ENCODE measurements at regions not wholly inside any gene's neighbourhood (a gene's known extent, or its start where the extent isn't known, plus 50 kb on each side); places are given as distances from the start of the nearest gene placed in this dataset.
"Not testable (repeated sequence)": the region's sequence is repeated elsewhere in the genome, so short reads cannot be mapped to it uniquely, and the experiment has no call there.

- CTCF ChIA-PET (ENCODE audit: low intra/inter-chr PET ratio, low total read pairs); H2AFZ ChIP-seq (ENCODE audit: low read length); ATAC-seq; H3K79me2 ChIP-seq (ENCODE audit: insufficient read depth, low read length); H3K4me2 ChIP-seq (ENCODE audit: low read depth, low read length); in situ Hi-C loops (cut with HindIII; ENCODE audit: extremely low pct_ligation_motif_present, low pct_unique_long_range_greater_than_20kb); intact Hi-C loops (cut with micrococcal nuclease; ENCODE audit: unreplicated experiment); H3K27ac ChIP-seq (ENCODE audit: extremely low read length, insufficient read depth, low read length); DNase-seq (ENCODE audit: low spot score); H3K4me1 ChIP-seq (ENCODE audit: insufficient read depth, low read length); H3K9me3 ChIP-seq (ENCODE audit: low read length); H3K9ac ChIP-seq (ENCODE audit: insufficient read depth, low read depth, low read length); H3K27me3 ChIP-seq (ENCODE audit: control insufficient read depth in 1 of 2, insufficient read depth in 2 of 2, low read length in 2 of 2); FAIRE-seq; H4K20me1 ChIP-seq (ENCODE audit: insufficient read depth, low read length); POLR2A ChIA-PET; BruUV-seq (replicated peaks); H3K4me3 ChIP-seq (replicated peaks in 1 of 3; ENCODE audit: insufficient read depth in 1 of 3, low read depth in 2 of 3, low read length in 3 of 3); H3K36me3 ChIP-seq (replicated peaks in 1 of 2; ENCODE audit: control insufficient read depth in 1 of 2, insufficient read depth in 2 of 2, low read length in 2 of 2): not testable (repeated sequence)
- 54% methylated on average over 2 of the region's 2 CpGs for WGBS (ENCODE audit: low lambda C conversion rate)
Measured at GRCh38 chr15:28778397-28778796, 66.2 kb upstream of the GOLGA8M start.

DNA sequence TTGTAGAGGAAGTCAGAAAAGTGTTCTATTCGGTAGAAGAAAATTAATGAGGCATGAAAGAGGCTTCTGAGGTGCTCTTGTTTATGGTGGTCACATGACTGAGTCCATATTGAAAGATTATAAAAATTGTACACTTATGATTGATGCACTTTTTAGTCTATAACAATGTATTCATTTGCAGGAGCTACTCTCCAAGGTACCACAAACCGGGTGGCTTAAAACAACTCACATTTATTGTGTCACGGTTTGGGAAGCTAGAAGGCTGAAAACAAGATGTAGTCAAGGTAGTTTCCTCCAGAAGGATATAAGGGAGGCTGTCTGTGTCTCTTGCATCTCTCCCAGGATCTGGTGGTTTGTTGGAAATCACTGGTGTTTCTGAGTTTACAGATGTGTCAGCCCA, 60.6 kb upstream of the GOLGA8M start:
- FAIRE-seq; H3K27me3 ChIP-seq (ENCODE audit: control insufficient read depth in 1 of 2, insufficient read depth in 2 of 2, low read length in 2 of 2); H3K4me2 ChIP-seq (ENCODE audit: low read depth, low read length); H2AFZ ChIP-seq (ENCODE audit: low read length); ATAC-seq; H3K79me2 ChIP-seq (ENCODE audit: insufficient read depth, low read length); H3K4me3 ChIP-seq (replicated peaks in 1 of 3; ENCODE audit: insufficient read depth in 1 of 3, low read depth in 2 of 3, low read length in 3 of 3); BruUV-seq (replicated peaks); intact Hi-C loops (cut with micrococcal nuclease; ENCODE audit: unreplicated experiment); H4K20me1 ChIP-seq (ENCODE audit: insufficient read depth, low read length); in situ Hi-C loops (cut with HindIII; ENCODE audit: extremely low pct_ligation_motif_present, low pct_unique_long_range_greater_than_20kb); H3K27ac ChIP-seq (ENCODE audit: extremely low read length, insufficient read depth, low read length); H3K9ac ChIP-seq (ENCODE audit: insufficient read depth, low read depth, low read length); H3K36me3 ChIP-seq (replicated peaks in 1 of 2; ENCODE audit: control insufficient read depth in 1 of 2, insufficient read depth in 2 of 2, low read length in 2 of 2); H3K4me1 ChIP-seq (ENCODE audit: insufficient read depth, low read length); CTCF ChIA-PET (ENCODE audit: low intra/inter-chr PET ratio, low total read pairs); H3K9me3 ChIP-seq (ENCODE audit: low read length); DNase-seq (ENCODE audit: low spot score); POLR2A ChIA-PET: not testable (repeated sequence)
- 19% methylated on average over 2 of the region's 3 CpGs for WGBS (ENCODE audit: low lambda C conversion rate)

Small RNA genes lying in the stretch of these regions (small RNA-seq; reads per million reads assigned to genes)
- gene AC055876.3 (ENCODE audit: insufficient read depth in 2 of 3, insufficient read length in 3 of 3, low read depth in 2 of 3, low replicate concordance in 1 of 3): 0 reads per million in 3 experiments

Data from HepG2 (cell line).